Mammary epithelial cell (primary cell): ENCODE measurements at regions not wholly inside any gene's neighbourhood (a gene's known extent, or its start where the extent isn't known, plus 50 kb on each side); places are given as distances from the start of the nearest gene placed in this dataset.

Experiments used
- EZH2 ChIP-seq: IDR thresholded peaks from 2 replicates; pipeline ENCODE4 v1.6.1; 2012; ENCODE audit warnings: low read length, inconsistent platforms, borderline replicate concordance
- TF ChIP-seq, protein P1 (sequence below), 2 donors: IDR thresholded peaks in 1 of 2; conservative IDR thresholded peaks in 1 of 2; 2 replicates each; pipeline ENCODE4 v1.5.1; 2011 to 2012; ENCODE audit warnings: inconsistent platforms in 2 of 2, low read length in 2 of 2, mild to moderate bottlenecking in 2 of 2, control low read depth in 1 of 2, low read depth in 1 of 2; ENCODE audit not compliant: insufficient read depth in 1 of 2; ENCODE audit errors: extremely low read depth in 1 of 2

DNA sequence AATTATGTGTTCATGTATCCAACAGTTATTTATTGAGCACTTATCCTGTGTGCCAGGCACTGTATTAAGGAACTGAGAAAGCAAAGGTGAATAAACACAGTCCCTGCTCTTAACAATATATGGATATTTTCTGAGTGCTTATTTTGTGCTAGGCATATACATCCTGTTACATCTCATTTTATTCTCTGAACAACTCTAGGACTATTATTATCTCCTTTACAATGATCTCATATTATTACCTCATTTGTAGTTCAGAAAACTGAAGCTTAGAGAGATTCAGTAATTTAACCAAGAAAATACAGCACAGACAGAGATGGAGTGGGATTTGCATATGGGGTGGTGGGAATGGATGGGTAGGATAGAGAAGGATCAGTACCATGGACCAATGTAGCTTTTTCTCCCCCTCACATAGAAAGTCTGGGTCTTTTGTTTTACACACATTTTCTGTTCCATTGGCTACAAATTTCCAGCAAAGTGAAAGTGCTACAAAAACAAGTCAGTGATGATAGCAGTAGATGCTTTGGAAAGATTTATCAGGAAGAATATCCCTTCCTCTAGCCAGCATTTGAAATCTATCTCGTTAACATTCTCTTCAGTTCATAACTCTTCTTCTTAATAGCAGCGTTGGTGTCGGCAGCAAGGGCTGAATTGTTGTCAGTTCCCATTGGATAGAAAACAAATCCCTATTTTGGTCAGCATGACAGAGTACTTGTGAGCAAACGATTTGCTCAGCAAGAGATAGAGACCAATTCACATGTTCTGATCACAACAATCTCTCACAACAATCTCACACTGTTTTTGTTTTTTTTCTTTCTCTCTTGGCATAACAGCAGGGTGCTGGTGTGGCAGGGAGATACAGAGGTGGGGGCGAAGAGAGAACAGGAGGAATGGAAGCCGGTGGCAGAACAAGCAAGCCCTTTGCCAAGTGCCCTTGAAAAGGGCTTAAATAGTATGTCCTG, 102.2 kb upstream of the KCTD1 start:
- TF ChIP-seq, protein P1, sequence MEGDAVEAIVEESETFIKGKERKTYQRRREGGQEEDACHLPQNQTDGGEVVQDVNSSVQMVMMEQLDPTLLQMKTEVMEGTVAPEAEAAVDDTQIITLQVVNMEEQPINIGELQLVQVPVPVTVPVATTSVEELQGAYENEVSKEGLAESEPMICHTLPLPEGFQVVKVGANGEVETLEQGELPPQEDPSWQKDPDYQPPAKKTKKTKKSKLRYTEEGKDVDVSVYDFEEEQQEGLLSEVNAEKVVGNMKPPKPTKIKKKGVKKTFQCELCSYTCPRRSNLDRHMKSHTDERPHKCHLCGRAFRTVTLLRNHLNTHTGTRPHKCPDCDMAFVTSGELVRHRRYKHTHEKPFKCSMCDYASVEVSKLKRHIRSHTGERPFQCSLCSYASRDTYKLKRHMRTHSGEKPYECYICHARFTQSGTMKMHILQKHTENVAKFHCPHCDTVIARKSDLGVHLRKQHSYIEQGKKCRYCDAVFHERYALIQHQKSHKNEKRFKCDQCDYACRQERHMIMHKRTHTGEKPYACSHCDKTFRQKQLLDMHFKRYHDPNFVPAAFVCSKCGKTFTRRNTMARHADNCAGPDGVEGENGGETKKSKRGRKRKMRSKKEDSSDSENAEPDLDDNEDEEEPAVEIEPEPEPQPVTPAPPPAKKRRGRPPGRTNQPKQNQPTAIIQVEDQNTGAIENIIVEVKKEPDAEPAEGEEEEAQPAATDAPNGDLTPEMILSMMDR (conservative IDR thresholded peaks at IDR 0.05 in 1 of 2, IDR thresholded peaks at IDR 0.05 in 1 of 2; ENCODE audit: extremely low read depth in 1 of 2, insufficient read depth in 1 of 2, low read depth in 1 of 2, low read length in 2 of 2): no peak
- peak; percentile 6 for TF ChIP-seq EZH2
